HepG2 (cell line): ENCODE measurements at regions not wholly inside any gene's neighbourhood (a gene's known extent, or its start where the extent isn't known, plus 50 kb on each side); places are given as distances from the start of the nearest gene placed in this dataset.

Experiments used
- DNMT3B ChIP-seq: conservative IDR thresholded peaks from 2 replicates; pipeline ENCODE4 v1.6.1; 2016; ENCODE audit warnings: missing biosample characterization, control low read depth
- EZH2 ChIP-seq: conservative IDR thresholded peaks from 2 replicates; pipeline ENCODE4 v1.6.1; 2012; ENCODE audit warnings: mild to moderate bottlenecking, low read depth, low read length, moderate library complexity
- MYNN ChIP-seq: sonication (generic); formaldehyde crosslinking; IDR thresholded peaks from 2 replicates; pipeline ENCODE4 v1.4.0; 2020; ENCODE audit warnings: mild to moderate bottlenecking, low read depth, missing genetic modification reagents
- POLR2A ChIP-seq, 2 experiments: IDR thresholded peaks; 2 replicates each; pipeline ENCODE4 v1.6.1; 2011; ENCODE audit warnings: low read depth in 2 of 2, low read length in 2 of 2, mild to moderate bottlenecking in 1 of 2, moderate library complexity in 1 of 2; ENCODE audit not compliant: insufficient read depth in 1 of 2
- SRF ChIP-seq: IDR thresholded peaks from 2 replicates; pipeline ENCODE4 v1.6.1; 2011; ENCODE audit warnings: mild to moderate bottlenecking, low read depth, low read length, moderate library complexity
- ZNF883 ChIP-seq: sonication (generic); formaldehyde crosslinking; IDR thresholded peaks from 2 replicates; pipeline ENCODE4 v1.5.1; 2020; ENCODE audit warnings: mild to moderate bottlenecking, missing genetic modification reagents; ENCODE audit errors: not compliant biosample characterization

GRCh38 chr3:72655131-72655551 lies 193.1 kb downstream of the SHQ1 start:
- TF ChIP-seq POLR2A (IDR thresholded peaks at IDR 0.05; ENCODE audit: insufficient read depth in 1 of 2, low read depth in 2 of 2, low read length in 2 of 2): no peak
- no peak for TF ChIP-seq MYNN (CRISPR knock-in tag)
- no peak for TF ChIP-seq EZH2
- TF ChIP-seq ZNF883 (CRISPR knock-in tag): no peak
- TF ChIP-seq SRF: no peak
- no peak for TF ChIP-seq DNMT3B (CRISPR knock-in tag)
